ENCODE measurements at regions not wholly inside any gene's neighbourhood (a gene's known extent, or its start where the extent isn't known, plus 50 kb on each side); places are given as distances from the start of the nearest gene placed in this dataset.
"Not testable (repeated sequence)": the region's sequence is repeated elsewhere in the genome, so short reads cannot be mapped to it uniquely, and the experiment has no call there.

- no peak for DNase-seq
Measured at GRCh38 chr14:89697281-89698060, 257.1 kb downstream of the EFCAB11 start.

- DNase-seq: no peak
Measured at GRCh38 chr14:89695846-89696245, 258.7 kb downstream of the EFCAB11 start.

DNA sequence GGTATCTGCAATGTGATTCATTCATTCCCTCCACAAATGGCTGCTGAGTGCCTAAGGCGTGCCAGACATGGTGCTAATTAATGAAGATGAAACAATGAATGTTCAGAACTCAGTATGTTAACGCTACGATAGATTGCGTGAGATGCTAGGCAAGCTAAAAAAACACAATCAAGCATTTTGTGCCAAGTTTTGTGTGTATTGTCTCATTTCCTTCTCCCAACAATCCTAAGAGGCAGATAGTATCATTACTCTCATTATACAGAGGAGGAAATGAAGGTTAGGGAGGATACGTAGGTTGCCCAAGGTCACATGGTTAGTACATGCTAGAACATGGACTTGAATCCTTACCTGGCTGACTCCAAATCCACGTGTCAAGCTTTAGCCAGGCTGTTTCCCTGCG lies 264.4 kb downstream of the EFCAB11 start:
- DNase-seq: no peak

GRCh38 chr14:89689711-89690110 lies 264.8 kb downstream of the EFCAB11 start:
- not testable (repeated sequence) for DNase-seq

GRCh38 chr14:89688507-89689211 lies 265.9 kb downstream of the EFCAB11 start:
- DNase-seq: no peak

GRCh38 chr14:89687129-89687528 lies 267.4 kb downstream of the EFCAB11 start:
- not testable (repeated sequence) for DNase-seq

GRCh38 chr14:89684139-89684538 lies 267.1 kb upstream of the FOXN3 start:
- DNase-seq: no peak

- DNase-seq: no peak
Measured at GRCh38 chr14:89681086-89682018, 264.3 kb upstream of the FOXN3 start.

DNA sequence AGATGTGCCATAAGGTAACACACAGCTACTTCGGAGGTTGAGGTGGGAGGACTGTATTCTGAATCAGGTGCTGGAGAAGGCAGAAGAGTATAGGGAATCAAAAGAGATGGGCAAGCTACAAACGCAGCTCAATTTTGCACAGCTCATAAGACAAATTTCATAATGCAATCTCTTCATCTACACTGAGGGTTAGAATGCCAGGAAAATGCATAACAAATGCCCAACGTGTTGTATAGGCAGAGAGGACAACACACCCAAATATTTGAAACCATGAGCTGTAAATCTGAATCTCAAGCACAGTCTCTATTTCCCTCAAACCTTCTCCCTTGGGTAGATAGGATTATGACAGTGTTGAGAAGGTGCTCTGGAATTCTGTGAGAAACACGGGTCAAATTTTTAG lies 263.1 kb upstream of the FOXN3 start:
- DNase-seq: no peak

- DNase-seq: no peak
Measured at GRCh38 chr14:89678768-89679167, 261.7 kb upstream of the FOXN3 start.

GRCh38 chr14:89675590-89675989 lies 258.6 kb upstream of the FOXN3 start:
- no peak for DNase-seq

- DNase-seq: no peak
Measured at GRCh38 chr14:89674936-89675335, 257.9 kb upstream of the FOXN3 start.

DNA sequence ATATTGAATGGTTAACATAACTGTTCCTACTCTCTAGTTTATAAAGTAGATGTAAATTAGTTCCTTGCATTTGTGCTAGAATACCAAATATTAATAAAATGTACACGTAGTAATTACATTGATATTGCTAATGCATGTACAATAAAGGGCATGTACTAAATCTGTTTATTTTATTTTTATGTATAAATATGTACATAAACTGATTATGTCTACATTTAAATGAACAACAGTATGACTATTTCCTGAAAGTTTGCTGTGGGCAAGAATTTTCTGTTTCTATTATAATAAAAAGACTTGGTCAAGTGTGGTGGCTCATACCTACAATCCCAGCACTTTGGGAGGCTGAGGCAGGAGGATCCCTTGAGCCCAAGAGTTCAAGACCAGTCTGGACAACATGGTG lies 257.2 kb upstream of the FOXN3 start:
- no peak for DNase-seq

DNA sequence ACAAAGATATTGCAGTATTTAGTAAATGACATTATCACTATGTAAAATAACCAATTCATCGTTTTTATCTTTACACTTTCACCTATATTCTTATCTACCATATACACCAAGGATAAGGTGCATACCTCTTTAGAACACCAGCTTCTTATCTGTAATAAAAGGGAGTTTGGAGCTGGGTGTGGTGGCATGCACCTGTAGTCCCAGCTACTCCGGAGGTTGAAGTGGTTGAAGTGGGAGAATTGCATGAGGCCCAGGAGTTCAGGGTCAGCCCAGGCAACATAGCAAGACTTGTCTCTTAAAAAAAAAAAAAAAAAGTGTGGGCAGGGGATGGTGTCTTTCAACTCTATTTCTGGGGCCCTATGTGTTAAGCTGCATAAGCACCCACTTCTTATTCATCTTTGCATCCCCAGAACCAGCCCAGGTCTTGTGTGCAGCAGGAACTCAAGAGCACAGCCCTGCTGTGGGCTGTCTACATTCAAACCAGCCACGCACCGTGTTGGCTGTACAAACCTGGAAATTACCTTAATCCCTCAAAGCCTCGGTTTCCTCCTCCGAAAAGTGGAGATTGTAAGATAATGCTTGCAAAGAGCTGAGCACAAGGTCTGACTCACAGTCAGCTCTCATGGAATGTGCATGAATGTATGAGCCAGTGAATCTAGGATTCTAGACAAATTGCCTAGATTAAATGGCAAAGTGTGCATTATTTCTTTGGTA lies 256.6 kb upstream of the FOXN3 start:
- no peak for DNase-seq

GRCh38 chr14:89672636-89673511 lies 255.8 kb upstream of the FOXN3 start:
- DNase-seq: no peak

GRCh38 chr14:89669193-89669592 lies 252.2 kb upstream of the FOXN3 start:
- no peak for DNase-seq

- DNase-seq: no peak
Measured at GRCh38 chr14:89667983-89668382, 250.9 kb upstream of the FOXN3 start.

DNA sequence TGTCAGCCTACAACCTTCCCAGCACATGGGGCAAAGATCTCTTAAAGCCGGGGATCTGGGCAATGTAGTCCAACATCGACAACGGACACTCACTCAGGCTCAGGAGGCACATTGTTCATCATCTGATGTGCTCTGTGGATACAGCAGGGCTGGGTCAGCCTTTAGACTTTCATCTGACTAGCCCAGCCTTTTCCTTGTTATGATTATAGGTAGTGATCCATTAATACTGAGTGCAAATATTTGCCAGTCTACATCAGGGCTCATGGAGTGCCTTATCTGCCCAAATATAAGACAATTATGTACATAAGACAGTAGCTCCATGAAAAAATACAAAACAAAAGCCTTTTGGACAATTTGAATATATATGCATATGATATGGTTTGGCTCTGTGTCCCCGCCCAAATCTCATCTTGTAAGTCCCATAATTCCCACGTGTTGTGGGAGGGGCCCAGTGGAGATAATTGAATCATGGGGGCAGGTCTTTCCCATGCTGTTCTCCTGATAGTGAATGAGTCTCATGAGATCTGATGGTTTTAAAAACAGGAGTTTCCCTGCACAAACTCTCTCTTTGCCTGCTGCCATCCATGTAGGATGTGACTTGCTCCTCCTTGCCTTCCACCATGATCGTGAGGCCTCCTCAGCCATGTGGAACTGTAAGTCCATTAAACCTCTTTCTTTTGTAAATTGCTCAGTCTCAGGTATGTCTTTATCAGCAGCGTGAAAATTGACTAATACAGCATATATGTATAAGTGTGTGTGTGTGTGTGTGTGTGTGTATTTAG lies 248.5 kb upstream of the FOXN3 start:
- not testable (repeated sequence) for DNase-seq

DNA sequence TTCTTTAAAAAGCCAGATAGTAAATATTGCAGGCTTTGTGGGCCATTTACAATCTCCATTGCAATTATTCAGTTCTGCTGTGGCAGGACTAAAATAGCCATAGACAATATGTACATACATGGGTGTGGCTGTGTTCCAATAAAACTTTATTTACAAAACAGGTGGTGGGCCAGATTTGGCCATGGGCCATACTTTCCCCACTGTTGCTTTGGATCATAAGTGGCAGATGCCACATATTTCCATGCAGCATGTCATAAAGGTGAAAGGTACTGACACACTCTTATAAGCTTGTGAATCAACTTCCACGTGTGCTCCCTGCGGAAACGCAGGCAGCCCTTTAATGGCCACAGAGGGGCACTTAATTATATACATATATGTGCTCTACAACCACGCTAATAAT lies 244.4 kb upstream of the FOXN3 start:
- no peak for DNase-seq

- DNase-seq: not testable (repeated sequence)
Measured at GRCh38 chr14:89660625-89661233, 243.7 kb upstream of the FOXN3 start.

Measured in NCI-H1417 treated with DMSO at 0.1 percent for 48 hours (cell line).